Tibial nerve (tissue), 4 donors: ENCODE measurements at regions not wholly inside any gene's neighbourhood (a gene's known extent, or its start where the extent isn't known, plus 50 kb on each side); places are given as distances from the start of the nearest gene placed in this dataset.

ENCODE experiments used
- DNase-seq, 2 donors: peaks; one replicate each; pipeline ENCODE4 v3.0.0-alpha.2; 2019; ENCODE audit warnings: low spot score in 2 of 2
- H3K27ac ChIP-seq, 4 donors: fragments of 200-600 bp; sonication (generic) in 3 of 4; one replicate each; pipeline ENCODE4 v1.5.1; 2017 to 2019; ENCODE audit warnings: mild to moderate bottlenecking in 1 of 4
- H3K27me3 ChIP-seq, 2 donors: fragments of 200-600 bp; sonication (generic) in 1 of 2; one replicate each; pipeline versions ENCODE4 v1.5.1 to v1.6.0; 2017 to 2019
- H3K36me3 ChIP-seq, 3 donors: fragments of 200-600 bp; sonication (generic); one replicate each; pipeline ENCODE4 v1.5.1; 2018 to 2019
- H3K4me1 ChIP-seq, 4 donors: fragments of 200-600 bp; sonication (generic) in 3 of 4; one replicate each; pipeline ENCODE4 v1.5.1; 2017 to 2019
- H3K4me3 ChIP-seq, 4 donors: fragments of 200-600 bp; sonication (generic) in 3 of 4; one replicate each; pipeline ENCODE4 v1.5.1; 2017 to 2019; ENCODE audit warnings: mild to moderate bottlenecking in 1 of 4, moderate library complexity in 1 of 4
- H3K9me3 ChIP-seq, 4 donors: fragments of 200-600 bp; sonication (generic) in 3 of 4; one replicate each; pipeline ENCODE4 v1.5.1; 2017 to 2019
- EP300 ChIP-seq, 2 donors: sonication (generic); formaldehyde crosslinking; IDR thresholded peaks; one replicate each; pipeline ENCODE4 v1.6.1; 2017; ENCODE audit warnings: antibody characterized with exemption in 2 of 2, mild to moderate bottlenecking in 1 of 2
- POLR2A ChIP-seq, 2 donors: fragments of 450-650 bp; IDR thresholded peaks; one replicate each; pipeline ENCODE4 v1.6.1; 2017; ENCODE audit warnings: antibody characterized with exemption in 2 of 2, mild to moderate bottlenecking in 2 of 2, moderate library complexity in 2 of 2
- WGBS, 2 donors: methylation state at CpG; one replicate each; pipeline ENCODE4 v1.1.5; 2018; 5-methylcytosine and 5-hydroxymethylcytosine counted together
- TF ChIP-seq, protein P1 (sequence below), 5 experiments: fragments of 200-600 bp in 3 of 5; fragments of 450-650 bp in 2 of 5; sonication (generic) in 3 of 5; IDR thresholded peaks; one replicate each; pipeline ENCODE4 v1.5.1; 2016 to 2019; ENCODE audit warnings: antibody characterized with exemption in 5 of 5, mild to moderate bottlenecking in 3 of 5, moderate library complexity in 2 of 5

DNA sequence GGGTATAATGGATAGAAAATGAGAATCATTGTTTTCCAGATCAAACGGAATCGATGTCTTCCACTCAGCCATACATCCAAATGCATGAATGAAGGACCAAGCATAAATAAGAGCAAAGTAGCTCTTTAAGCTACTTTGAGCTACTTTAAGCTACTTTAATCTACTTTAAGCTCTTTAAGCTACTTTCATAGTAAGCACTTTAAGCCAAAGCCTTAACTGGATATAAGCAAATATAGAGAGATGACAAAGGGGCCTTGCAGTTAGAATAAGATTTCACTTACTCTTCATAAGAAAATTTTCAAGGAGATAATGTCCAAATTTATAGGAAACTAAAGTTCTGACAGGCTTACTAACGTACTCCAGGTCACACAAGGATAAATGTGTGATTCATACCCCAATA lies 355.6 kb upstream of the KITLG start:
- no peak overlapping the region for H3K4me3 ChIP-seq
- no peak for TF ChIP-seq POLR2A (IDR thresholded peaks at IDR 0.05)
- no peak for TF ChIP-seq EP300 (IDR thresholded peaks at IDR 0.05)
- TF ChIP-seq, protein P1, sequence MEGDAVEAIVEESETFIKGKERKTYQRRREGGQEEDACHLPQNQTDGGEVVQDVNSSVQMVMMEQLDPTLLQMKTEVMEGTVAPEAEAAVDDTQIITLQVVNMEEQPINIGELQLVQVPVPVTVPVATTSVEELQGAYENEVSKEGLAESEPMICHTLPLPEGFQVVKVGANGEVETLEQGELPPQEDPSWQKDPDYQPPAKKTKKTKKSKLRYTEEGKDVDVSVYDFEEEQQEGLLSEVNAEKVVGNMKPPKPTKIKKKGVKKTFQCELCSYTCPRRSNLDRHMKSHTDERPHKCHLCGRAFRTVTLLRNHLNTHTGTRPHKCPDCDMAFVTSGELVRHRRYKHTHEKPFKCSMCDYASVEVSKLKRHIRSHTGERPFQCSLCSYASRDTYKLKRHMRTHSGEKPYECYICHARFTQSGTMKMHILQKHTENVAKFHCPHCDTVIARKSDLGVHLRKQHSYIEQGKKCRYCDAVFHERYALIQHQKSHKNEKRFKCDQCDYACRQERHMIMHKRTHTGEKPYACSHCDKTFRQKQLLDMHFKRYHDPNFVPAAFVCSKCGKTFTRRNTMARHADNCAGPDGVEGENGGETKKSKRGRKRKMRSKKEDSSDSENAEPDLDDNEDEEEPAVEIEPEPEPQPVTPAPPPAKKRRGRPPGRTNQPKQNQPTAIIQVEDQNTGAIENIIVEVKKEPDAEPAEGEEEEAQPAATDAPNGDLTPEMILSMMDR (IDR thresholded peaks at IDR 0.05) = no peak

DNA sequence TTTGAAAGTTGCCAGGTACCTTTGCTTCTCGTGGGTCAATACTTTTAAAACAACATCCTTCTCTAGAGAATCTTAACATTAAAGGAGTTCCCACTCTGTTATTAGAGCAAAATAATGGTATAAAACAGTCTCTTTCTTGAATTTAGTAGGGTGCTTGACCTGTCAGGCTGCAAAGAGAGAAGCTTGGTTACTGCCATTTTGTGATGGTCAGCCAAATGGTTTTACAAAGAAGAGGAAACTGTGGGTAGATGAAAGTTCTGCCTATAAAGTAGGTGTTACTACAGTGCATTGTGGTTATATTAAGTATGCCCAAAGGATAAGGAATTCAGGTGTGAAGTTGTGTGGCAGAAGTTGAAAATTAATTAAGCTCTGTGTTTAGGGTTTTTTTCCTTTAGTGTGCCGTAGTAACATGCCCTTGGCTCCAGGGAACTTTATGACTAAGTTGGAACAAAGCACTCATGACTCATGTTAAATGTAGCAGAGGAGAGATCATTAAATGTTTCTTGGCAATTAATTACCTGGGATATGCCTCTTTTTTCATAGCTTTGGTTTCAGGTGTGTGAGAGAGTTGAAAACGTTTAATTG lies 354.0 kb upstream of the KITLG start:
- Histone ChIP-seq H3K4me1 (no peaks in the 10 kb centered on the region), H3K27ac (no peak overlapping the region), H3K27me3 (no peaks in the 10 kb centered on the region), H3K36me3 (no peaks in the 10 kb centered on the region), H3K4me3 (no peak overlapping the region), H3K9me3 (no peaks in the 10 kb centered on the region)
- 75 to 89% methylated on average over 3 of the region's 3 CpGs for WGBS, 2 donors
- DNase-seq = no peak
- TF ChIP-seq EP300 (IDR thresholded peaks at IDR 0.05) (no peak), POLR2A (IDR thresholded peaks at IDR 0.05) (no peak)
- TF ChIP-seq, protein P1 (IDR thresholded peaks at IDR 0.05) = no peak

More for the DNA sequence above, 355.6 kb upstream of the KITLG start:
- no peaks in the 10 kb centered on the region for H3K9me3 ChIP-seq
- DNase-seq = no peak
- 84 to 88% methylated on average over 3 of the region's 3 CpGs for WGBS, 2 donors
- no peaks in the 10 kb centered on the region for H3K4me1 ChIP-seq
- H3K36me3 ChIP-seq = no peaks in the 10 kb centered on the region
- no peak overlapping the region for H3K27ac ChIP-seq
- no peaks in the 10 kb centered on the region for H3K27me3 ChIP-seq

GRCh38 chr12:88932457-88932856 lies 352.2 kb upstream of the KITLG start:
- Histone ChIP-seq H3K27ac (no peak overlapping the region), H3K27me3 (no peaks in the 10 kb centered on the region), H3K4me1 (no peaks in the 10 kb centered on the region), H3K9me3 (no peaks in the 10 kb centered on the region), H3K4me3 (no peak overlapping the region), H3K36me3 (no peaks in the 10 kb centered on the region)
- TF ChIP-seq EP300 (IDR thresholded peaks at IDR 0.05) (no peak), POLR2A (IDR thresholded peaks at IDR 0.05) (no peak)
- TF ChIP-seq, protein P1 (IDR thresholded peaks at IDR 0.05) = no peak
- WGBS, 2 donors = 78 to 87% methylated on average over 2 of the region's 2 CpGs
- DNase-seq = no peak

DNA sequence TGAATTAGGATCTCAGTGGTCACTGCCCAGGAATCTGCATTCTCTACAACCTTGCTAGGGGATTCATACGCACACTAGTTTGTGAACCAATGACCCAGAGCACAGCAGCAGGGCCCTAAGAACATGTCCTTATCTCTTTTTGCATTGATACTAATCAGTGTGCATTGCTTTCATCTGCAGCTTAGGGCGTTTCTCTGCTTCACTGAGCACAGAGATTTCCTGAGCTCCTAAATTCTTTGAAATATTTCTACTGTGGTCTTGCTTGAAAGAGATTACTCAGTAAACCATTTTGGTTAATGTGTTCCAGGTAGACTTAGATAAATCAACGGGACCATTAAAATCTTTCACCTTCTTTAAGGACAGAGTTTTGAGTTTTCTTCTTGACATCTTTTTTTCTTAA lies 351.3 kb upstream of the KITLG start:
- TF ChIP-seq POLR2A (IDR thresholded peaks at IDR 0.05) (no peak), EP300 (IDR thresholded peaks at IDR 0.05) (no peak)
- TF ChIP-seq, protein P1 (IDR thresholded peaks at IDR 0.05) = no peak
- Histone ChIP-seq H3K4me3 (no peak overlapping the region), H3K27ac (no peak overlapping the region), H3K36me3 (no peaks in the 10 kb centered on the region), H3K9me3 (no peaks in the 10 kb centered on the region), H3K4me1 (no peaks in the 10 kb centered on the region), H3K27me3 (no peaks in the 10 kb centered on the region)
- 77% methylated on average over 3 of the region's 3 CpGs for WGBS, 2 donors
- no peak for DNase-seq

DNA sequence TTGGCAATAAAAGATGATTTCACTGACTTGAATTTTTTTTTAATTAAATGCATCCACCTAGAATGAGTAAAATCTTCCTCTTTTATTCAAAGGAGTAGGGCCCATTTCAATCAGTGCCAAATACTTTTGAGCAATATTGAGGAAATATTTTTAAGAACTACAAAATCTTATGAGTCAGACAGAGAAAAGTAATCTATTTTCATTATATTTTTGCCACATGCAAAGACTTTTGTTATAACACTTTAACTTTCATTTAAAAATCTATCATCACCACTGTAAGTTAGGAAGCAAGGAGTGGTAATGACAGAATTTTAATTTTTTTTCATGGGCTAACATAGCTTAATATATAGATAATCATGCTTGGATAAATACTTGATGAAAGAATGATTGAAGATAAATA lies 345.2 kb upstream of the KITLG start:
- DNase-seq = no peak
- H3K9me3 ChIP-seq = no peaks in the 10 kb centered on the region
- H3K27ac ChIP-seq = no peak overlapping the region
- TF ChIP-seq, protein P1 (IDR thresholded peaks at IDR 0.05) = no peak
- TF ChIP-seq POLR2A (IDR thresholded peaks at IDR 0.05) = no peak
- no peak for TF ChIP-seq EP300 (IDR thresholded peaks at IDR 0.05)
- no peaks in the 10 kb centered on the region for H3K36me3 ChIP-seq
- H3K4me3 ChIP-seq = no peak overlapping the region
- no peaks in the 10 kb centered on the region for H3K27me3 ChIP-seq
- H3K4me1 ChIP-seq = peaks cover 0 to 8% (median 0%) of the 10 kb centered on the region in 4 donors
